Right kidney (tissue), 1 donor: ENCODE measurements at regions not wholly inside any gene's neighbourhood (a gene's known extent, or its start where the extent isn't known, plus 50 kb on each side); places are given as distances from the start of the nearest gene placed in this dataset.

Experiments used
- DNase-seq: peaks from one replicate; pipeline ENCODE4 v3.0.0-alpha.2; 2016

DNA sequence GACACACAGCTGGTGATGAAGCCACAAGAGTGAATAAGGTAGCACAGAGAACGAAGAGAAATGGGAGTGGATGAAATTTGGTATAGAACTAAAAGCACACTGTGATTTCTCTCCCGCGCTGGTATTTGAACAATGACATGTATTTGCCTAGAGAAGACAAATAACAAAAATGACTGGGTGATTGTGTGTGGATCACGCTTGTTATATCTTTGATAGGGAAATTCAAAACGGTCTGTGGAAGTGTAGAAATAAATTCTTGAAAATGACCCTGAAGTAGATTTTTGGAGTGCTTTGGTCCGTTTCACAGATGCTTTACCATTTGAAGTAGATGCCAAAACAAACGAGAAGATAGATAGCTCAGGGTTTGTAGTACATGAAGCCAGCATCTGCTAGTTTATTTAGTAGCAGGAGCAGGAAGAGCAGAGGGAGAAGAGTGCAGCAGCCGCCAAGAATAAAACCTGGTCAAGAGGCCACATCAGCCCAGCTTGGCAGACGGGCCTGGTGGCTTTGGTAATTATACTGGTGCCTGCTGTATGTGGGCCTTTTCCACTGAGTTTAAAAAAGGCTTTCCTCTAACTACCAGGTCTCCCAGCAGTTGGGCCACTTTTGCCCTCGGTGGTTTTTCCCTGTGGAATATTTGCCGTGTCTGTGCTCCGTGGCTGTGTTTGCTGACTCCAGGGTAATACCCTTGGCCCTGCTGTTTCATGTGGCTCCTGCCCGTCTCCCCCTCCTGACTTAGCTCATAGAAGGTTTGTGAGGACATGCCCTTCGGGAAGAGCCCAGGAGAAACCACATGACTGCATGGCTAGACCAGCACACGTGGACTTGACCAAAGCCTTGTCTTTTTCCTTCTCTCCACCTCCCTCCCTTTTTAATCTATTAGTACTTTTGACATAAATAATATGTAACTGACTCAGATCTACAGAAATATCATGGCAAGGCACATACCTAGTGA is 294.0 kb downstream of the SOX4 start:
- DNase-seq, result peak; percentile 38

- no peak for DNase-seq
Observed at GRCh38 chr6:21891080-21891479, 297.5 kb downstream of the SOX4 start.

DNA sequence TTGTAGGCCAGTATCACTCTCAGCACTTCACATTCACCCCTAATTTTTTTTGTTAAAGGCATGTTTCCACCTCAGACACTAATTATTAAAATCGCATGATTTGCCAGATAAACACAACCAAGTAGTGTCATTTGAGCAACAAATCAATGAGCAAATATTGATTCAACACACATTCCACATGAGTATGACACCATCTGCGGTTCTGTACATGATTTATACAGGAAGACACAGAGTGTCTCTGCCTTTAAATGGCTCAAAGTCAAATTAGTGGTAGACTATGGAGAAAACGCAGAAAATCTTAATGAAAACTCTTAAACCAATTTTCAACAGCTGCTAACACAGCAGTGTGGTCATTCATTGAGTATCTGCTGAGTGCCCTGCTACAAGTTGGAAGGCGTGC is 300.2 kb downstream of the SOX4 start:
- no peak for DNase-seq

DNA sequence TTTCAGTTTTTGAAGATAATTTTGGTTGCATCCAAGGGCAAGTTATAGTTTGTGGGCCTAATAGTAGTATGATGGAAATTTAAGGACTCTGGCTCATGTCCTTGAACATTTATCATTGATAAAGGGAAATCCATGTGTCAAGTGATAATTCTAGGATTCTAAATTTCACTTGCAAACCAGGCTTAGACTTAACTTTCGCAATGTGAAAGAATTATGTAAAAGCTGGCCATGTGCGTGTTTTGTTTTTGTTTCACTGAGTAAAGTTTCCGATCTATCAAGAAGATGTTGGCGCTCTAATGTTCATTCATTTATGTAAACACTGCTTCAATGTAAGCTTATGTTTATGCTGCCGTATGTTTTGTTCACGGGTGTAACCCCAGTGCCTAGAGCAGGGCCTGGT is 302.0 kb downstream of the SOX4 start:
- DNase-seq, result no peak

DNA sequence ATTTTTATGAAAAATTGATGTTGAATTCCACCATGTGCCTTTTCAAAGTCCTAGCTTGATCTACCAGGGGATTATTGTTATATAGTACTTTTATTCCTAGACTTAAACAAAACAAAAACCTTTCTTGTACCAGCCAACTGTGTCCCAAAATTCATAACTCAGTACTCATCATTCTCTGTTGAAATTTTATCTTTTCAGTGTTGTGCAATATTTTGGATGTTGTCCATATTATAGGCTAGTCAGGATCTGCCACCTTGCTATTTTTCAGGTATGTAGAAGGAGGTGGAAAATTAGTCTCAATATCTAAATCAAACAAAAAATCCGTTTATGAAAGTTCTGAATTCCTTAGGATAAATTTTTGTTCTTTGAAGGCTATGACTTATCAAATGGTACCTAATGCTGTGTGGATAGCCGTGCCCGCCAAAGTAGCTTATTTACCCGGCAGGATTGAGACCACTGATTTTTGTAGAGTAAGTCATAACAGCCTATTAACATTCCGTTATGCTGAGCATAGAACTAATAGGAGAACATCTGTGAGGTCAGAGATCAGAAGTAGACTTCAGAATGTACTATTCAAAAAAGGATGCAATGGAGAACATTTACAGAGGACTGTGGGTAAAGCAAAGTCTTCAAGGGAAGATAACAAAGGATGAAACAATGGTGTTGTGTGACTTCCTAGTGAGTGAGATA is 304.7 kb downstream of the SOX4 start:
- no peak for DNase-seq

DNA sequence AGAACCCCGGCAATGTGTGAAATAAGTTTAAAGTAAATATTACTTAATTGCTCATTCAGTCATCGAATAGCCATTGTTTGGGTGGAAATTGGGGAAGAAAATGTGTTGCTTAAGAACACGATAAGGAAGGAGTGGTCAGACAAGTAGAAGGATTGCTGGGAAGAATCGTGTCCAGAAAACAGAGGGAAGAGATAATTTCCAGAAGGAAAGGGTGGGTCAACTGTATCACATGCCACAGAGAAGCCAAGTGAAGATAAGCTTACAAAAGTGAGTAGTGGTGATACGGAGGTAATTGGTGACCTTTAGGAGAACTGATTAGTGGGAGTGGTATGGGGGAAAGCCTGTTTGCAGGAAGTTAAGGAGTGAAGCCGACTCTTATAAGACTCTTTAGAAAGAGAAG is 306.2 kb downstream of the SOX4 start:
- DNase-seq, result no peak

DNA sequence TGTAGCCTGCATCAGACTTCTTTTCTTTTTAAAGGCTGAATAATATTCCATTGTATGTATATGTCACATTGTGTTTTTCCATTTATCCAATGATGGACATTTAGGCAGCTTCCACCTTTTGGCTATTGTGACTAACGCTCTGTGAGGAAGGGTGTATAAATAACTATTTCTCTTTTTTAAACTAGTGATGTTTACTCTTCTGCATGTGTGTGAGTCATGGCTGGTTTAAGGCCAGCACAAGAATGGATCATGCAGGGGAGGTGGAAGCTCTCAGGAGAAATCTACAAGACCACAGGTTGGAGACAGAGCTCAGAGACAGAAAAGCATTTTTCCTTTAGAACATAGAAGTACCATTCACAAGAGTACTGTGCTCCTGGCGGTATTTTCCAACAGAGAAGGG is 307.2 kb downstream of the SOX4 start:
- no peak for DNase-seq

- no peak for DNase-seq
Observed at GRCh38 chr6:21902628-21903169, 309.1 kb downstream of the SOX4 start.

DNA sequence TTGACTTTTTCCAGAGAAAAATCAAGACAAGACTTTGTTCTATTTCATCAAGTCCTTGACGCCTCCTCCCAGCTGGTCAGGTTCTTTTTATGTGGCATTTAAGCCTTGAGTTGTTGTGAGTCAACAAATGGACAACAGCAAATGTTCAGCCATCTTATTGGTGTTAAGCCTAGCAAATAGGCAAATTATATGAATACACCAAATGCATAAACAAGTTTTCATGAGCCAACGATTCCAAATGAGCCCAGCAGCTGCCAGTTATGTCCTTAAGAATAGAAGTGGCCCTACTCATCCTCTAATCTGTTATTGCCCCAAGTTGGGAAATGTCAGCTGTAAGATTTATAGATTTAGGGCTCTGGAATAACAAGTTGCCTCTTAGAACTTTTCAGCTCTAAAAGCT is 312.0 kb downstream of the SOX4 start:
- DNase-seq, result no peak

- no peak for DNase-seq
Observed at GRCh38 chr6:21906826-21907225, 313.3 kb downstream of the SOX4 start.

DNA sequence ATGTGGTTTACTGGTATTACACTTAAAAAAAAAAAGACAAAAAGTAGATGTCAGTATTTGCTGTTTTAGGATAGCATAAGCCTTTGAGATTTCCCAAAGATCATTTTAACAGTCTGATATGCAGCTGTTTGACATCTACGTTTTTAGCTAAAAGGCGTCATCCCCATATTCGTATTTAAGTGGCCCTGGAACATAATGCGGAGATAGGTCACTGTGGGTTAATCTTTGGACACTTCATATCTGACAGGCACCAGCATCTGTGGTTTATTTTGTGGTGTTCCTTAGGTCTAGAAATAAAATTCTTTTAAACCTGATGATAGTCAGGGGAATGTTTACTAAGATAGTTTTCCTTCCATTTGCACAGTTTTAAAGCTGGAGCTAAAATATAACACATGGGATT is 313.7 kb downstream of the SOX4 start:
- no peak for DNase-seq

GRCh38 chr6:21908161-21908848 is 314.8 kb downstream of the SOX4 start:
- DNase-seq, result no peak

- no peak for DNase-seq
Observed at GRCh38 chr6:21909321-21909720, 315.8 kb downstream of the SOX4 start.

- DNase-seq, result no peak
Observed at GRCh38 chr6:21911208-21911607, 317.7 kb downstream of the SOX4 start.

DNA sequence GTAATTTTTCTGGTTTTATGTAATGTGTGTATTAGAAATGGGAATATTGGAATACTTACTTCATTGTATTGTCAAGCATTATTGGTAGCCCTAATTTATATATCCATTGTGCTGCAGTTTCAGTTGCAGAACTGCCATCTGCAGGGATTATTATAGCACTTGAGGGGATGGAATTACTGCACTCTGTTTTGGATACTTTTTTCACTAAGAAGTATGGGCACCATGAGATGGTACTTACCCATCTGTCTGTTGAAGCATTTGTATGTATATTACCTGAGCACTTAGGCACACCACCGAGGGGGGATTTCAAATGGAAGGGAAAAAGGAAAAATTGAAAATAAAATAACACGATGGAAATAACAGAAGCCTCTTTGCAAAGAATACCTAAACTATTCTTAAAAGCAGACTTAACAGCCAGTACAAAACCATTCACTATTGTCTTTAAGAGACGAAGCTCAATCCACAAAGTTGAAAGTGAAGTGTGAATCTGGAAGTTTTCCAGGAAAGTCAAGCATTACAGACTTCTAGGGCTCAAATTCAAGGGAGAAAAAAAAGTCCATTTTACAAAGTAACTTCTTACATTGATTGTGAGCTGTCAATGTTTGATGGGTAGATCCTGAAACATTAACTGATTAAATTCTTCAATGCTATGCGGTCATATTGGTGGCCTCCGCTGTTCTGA is 318.7 kb downstream of the SOX4 start:
- DNase-seq, result no peak

GRCh38 chr6:21914121-21914973 is 320.8 kb downstream of the SOX4 start:
- DNase-seq, result no peak

GRCh38 chr6:21915707-21916260 is 322.2 kb downstream of the SOX4 start:
- no peak for DNase-seq

- DNase-seq, result no peak
Observed at GRCh38 chr6:21918041-21918440, 324.5 kb downstream of the SOX4 start.

DNA sequence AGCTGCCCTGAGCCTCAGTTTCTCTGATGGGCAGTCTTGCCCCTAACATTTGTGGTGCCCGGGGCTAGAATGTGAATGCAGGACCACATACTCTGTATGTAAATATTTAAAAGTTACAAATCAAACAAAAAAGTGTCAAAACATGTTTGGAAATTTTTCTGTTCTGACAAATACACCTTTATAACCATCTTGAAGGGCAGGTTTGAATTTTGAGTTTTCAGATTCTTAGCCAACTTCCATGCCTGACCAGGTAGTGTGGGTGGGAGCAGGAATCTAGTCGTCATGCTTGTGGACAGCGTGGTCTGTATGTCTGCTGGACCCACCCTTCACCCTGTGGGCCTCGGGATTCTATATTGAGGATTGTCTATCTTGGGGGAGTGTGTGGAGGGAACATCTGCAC is 325.1 kb downstream of the SOX4 start:
- DNase-seq, result no peak

- DNase-seq, result no peak
Observed at GRCh38 chr6:21922086-21922485, 328.5 kb downstream of the SOX4 start.

GRCh38 chr6:21924002-21924401 is 330.5 kb downstream of the SOX4 start:
- no peak for DNase-seq
